Heart left ventricle (tissue), 16 donors: ENCODE measurements at regions not wholly inside any gene's neighbourhood (a gene's known extent, or its start where the extent isn't known, plus 50 kb on each side); places are given as distances from the start of the nearest gene placed in this dataset.

ENCODE experiments used
- ATAC-seq, 4 donors: fragments of 200-7000 bp; cut with Tn5 transposase; one replicate each; pipeline ENCODE4 v1.9.1; 2020 to 2022; ENCODE audit warnings: moderate library complexity in 4 of 4, mild to moderate bottlenecking in 3 of 4, moderate number of reproducible peaks in 1 of 4
- DNase-seq, 5 donors: peaks; one replicate each; pipeline ENCODE4 v3.0.0-alpha.2; 2020
- H3K27ac ChIP-seq, 12 donors: fragments of 200-600 bp; sonication (generic) in 4 of 12; one replicate each; pipeline versions ENCODE4 v1.5.0 to v1.8.0; 2016 to 2022; ENCODE audit warnings: mild to moderate bottlenecking in 2 of 12
- H3K27me3 ChIP-seq, 9 donors: fragments of 200-600 bp; sonication (generic) in 2 of 9; one replicate each; pipeline versions ENCODE4 v1.5.1 to v1.8.0; 2016 to 2022; ENCODE audit warnings: mild to moderate bottlenecking in 3 of 9
- H3K36me3 ChIP-seq, 9 donors: fragments of 200-600 bp; sonication (generic) in 2 of 9; one replicate each; pipeline versions ENCODE4 v1.5.0 to v1.8.0; 2018 to 2022; ENCODE audit warnings: mild to moderate bottlenecking in 2 of 9
- H3K4me1 ChIP-seq, 12 donors: fragments of 200-600 bp; sonication (generic) in 4 of 12; one replicate each; pipeline versions ENCODE4 v1.5.0 to v1.8.0; 2016 to 2022; ENCODE audit warnings: mild to moderate bottlenecking in 3 of 12
- H3K4me3 ChIP-seq, 12 donors: fragments of 200-600 bp; sonication (generic) in 4 of 12; one replicate each; pipeline versions ENCODE4 v1.5.0 to v1.8.0; 2017 to 2022; ENCODE audit warnings: mild to moderate bottlenecking in 9 of 12, moderate library complexity in 4 of 12
- H3K9me3 ChIP-seq, 12 donors: fragments of 200-600 bp; sonication (generic) in 4 of 12; one replicate each; pipeline versions ENCODE4 v1.5.0 to v1.8.0; 2016 to 2022; ENCODE audit warnings: mild to moderate bottlenecking in 1 of 12
- CTCF ChIP-seq, 12 donors: fragments of 200-600 bp; sonication (generic) in 4 of 12; IDR thresholded peaks; one replicate each; pipeline versions ENCODE4 v1.5.0 to v1.8.0; 2018 to 2022; ENCODE audit warnings: antibody characterized with exemption in 12 of 12, mild to moderate bottlenecking in 5 of 12
- POLR2A ChIP-seq, 2 donors: fragments of 450-650 bp; IDR thresholded peaks; one replicate each; pipeline ENCODE4 v1.6.1; 2017; ENCODE audit warnings: antibody characterized with exemption in 2 of 2, mild to moderate bottlenecking in 2 of 2, moderate library complexity in 2 of 2
- WGBS, 4 donors: extraction: QIAGEN DNeasy Blood & Tissue Kit in 2 of 4; methylation state at CpG; one replicate each; pipeline versions ENCODE4 v1.1.5 to v1.1.7; 2013 to 2018; 5-methylcytosine and 5-hydroxymethylcytosine counted together
- intact Hi-C, 10 donors: fragments of 100-400 bp; cut with DNase I; formaldehyde crosslinking; loops; one replicate each; pipeline versions ENCODE4 v1.11.1 to v1.14.2; 2022
- donor health status: ischemic (EF 13 %, LVEDD 7.1; RV severe dilation, severe dysfunction).
- donor health status: healthy with polysubstance abuse.
- donor health status: DM: no; HTN: yes; CAD: no.
- donor health status: DM: no; HTN: no; CAD: no.
- donor health status: ischemic (EF 25% LVEDD 6.9; RV normal size, moderate dysfunction).
- donor health status: ischemic (EF 25% LVEDD 5.7; RV mildly dilated, moderate dysfunction).
- donor health status: healthy.
- donor health status: DM: yes; HTN: yes; CAD: no.
- donor health status: ischemic (EF 35%, LVEDD 5.7; RV mildly dilated, moderate dysfunction).
- donor health status: nonischemic (EF 11% LVEDD 7.7; RV severe dilation, severe dysfunction).
- donor health status: DM: yes; HTN: yes; CAD: no.
- donor health status: PGD.
- donor health status: ischemic (EF 29% LVEDD 5.4; RV normal size, mild dysfunction).
- donor health status: nonischemic (EF 23%, LVEDD 6.1; RV moderate dilation, normal function).

- intact Hi-C loops, result loop anchor here in 1 of 10 donors (10.0 kb wide), 1 partner anchor 149 kb away; no protein-coding TSS in a partner anchor
- Histone ChIP-seq H3K27me3 (no peaks in the 10 kb centered on the region), H3K9me3 (no peaks in the 10 kb centered on the region), H3K36me3 (no peaks in the 10 kb centered on the region), H3K4me1 (no peaks in the 10 kb centered on the region), H3K4me3 (no peak overlapping the region), H3K27ac (no peak overlapping the region)
- TF ChIP-seq CTCF (IDR thresholded peaks at IDR 0.05) (no peak), POLR2A (IDR thresholded peaks at IDR 0.05) (no peak)
- no peak for DNase-seq
- no peak for ATAC-seq
Observed at GRCh38 chr1:118825619-118826018, 162.5 kb downstream of the TBX15 start.

GRCh38 chr1:118821801-118822200 is 166.3 kb downstream of the TBX15 start:
- H3K27ac ChIP-seq, result no peak overlapping the region
- no peak for DNase-seq
- 40 to 60% (median 46%) methylated on average over 2 of the region's 2 CpGs for WGBS, 4 donors
- no peaks in the 10 kb centered on the region for H3K4me1 ChIP-seq
- intact Hi-C loops, result loop anchor here in 1 of 10 donors (10.0 kb wide), 1 partner anchor 153 kb away; no protein-coding TSS in a partner anchor
- ATAC-seq, result no peak
- H3K9me3 ChIP-seq, result peaks cover 0 to 9% (median 0%) of the 10 kb centered on the region in 12 donors
- H3K4me3 ChIP-seq, result no peak overlapping the region
- no peak for TF ChIP-seq CTCF (IDR thresholded peaks at IDR 0.05)
- TF ChIP-seq POLR2A (IDR thresholded peaks at IDR 0.05), result no peak
- no peaks in the 10 kb centered on the region for H3K27me3 ChIP-seq
- H3K36me3 ChIP-seq, result no peaks in the 10 kb centered on the region

GRCh38 chr1:118820864-118821263 is 167.3 kb downstream of the TBX15 start:
- WGBS, 4 donors, result 85 to 94% (median 90%) methylated on average over 1 of the region's 1 CpG
- DNase-seq, result no peak
- no peak for ATAC-seq
- Histone ChIP-seq H3K4me1 (no peaks in the 10 kb centered on the region), H3K36me3 (no peaks in the 10 kb centered on the region), H3K27me3 (no peaks in the 10 kb centered on the region), H3K4me3 (no peak overlapping the region), H3K9me3 (peaks cover 0 to 9% (median 0%) of the 10 kb centered on the region in 12 donors), H3K27ac (no peak overlapping the region)
- intact Hi-C loops, result loop anchor here in 1 of 10 donors (10.0 kb wide), 1 partner anchor 154 kb away; no protein-coding TSS in a partner anchor
- TF ChIP-seq POLR2A (IDR thresholded peaks at IDR 0.05) (no peak), CTCF (IDR thresholded peaks at IDR 0.05) (no peak)

- no peak overlapping the region for H3K4me3 ChIP-seq
- no peaks in the 10 kb centered on the region for H3K27me3 ChIP-seq
- WGBS, 4 donors, result 54 to 67% (median 57%) methylated on average over 2 of the region's 2 CpGs
- no peak overlapping the region for H3K27ac ChIP-seq
- ATAC-seq, result no peak
- H3K4me1 ChIP-seq, result no peaks in the 10 kb centered on the region
- intact Hi-C loops, result no loop called here
- peaks cover 0 to 9% (median 0%) of the 10 kb centered on the region in 12 donors for H3K9me3 ChIP-seq
- no peak for DNase-seq
- TF ChIP-seq POLR2A (IDR thresholded peaks at IDR 0.05), result no peak
- H3K36me3 ChIP-seq, result no peaks in the 10 kb centered on the region
Observed at GRCh38 chr1:118815909-118816308, 172.2 kb downstream of the TBX15 start.

- intact Hi-C loops, result no loop called here
- H3K4me1 ChIP-seq, result no peaks in the 10 kb centered on the region
- TF ChIP-seq CTCF (IDR thresholded peaks at IDR 0.05) (no peak), POLR2A (IDR thresholded peaks at IDR 0.05) (no peak)
- ATAC-seq (no peak), DNase-seq (no peak)
- 66 to 80% (median 74%) methylated on average over 4 of the region's 4 CpGs for WGBS, 4 donors
- H3K36me3 ChIP-seq, result no peaks in the 10 kb centered on the region
- no peaks in the 10 kb centered on the region for H3K9me3 ChIP-seq
- no peak overlapping the region for H3K27ac ChIP-seq
- no peaks in the 10 kb centered on the region for H3K27me3 ChIP-seq
- H3K4me3 ChIP-seq, result no peak overlapping the region
Observed at GRCh38 chr1:118812555-118812954, 175.6 kb downstream of the TBX15 start.
